Mesenchymal stem cell (in vitro differentiated cells and primary cell): ENCODE measurements at regions not wholly inside any gene's neighbourhood (a gene's known extent, or its start where the extent isn't known, plus 50 kb on each side); places are given as distances from the start of the nearest gene placed in this dataset.

ENCODE experiments used
- DNase-seq: peaks from one replicate; pipeline ENCODE4 v3.0.0-alpha.2; 2013
- H2AFZ ChIP-seq: one replicate; pipeline ENCODE4 v1.6.1; 2013; ENCODE audit warnings: low read depth, mild to moderate bottlenecking, control low read depth, inconsistent platforms, low read length, moderate library complexity
- H2AK5ac ChIP-seq: 2 replicates; pipeline ENCODE4 v1.6.1; 2013; ENCODE audit warnings: low read length, moderate library complexity, mild to moderate bottlenecking, inconsistent platforms; ENCODE audit not compliant: severe bottlenecking
- H2BK120ac ChIP-seq: one replicate; pipeline ENCODE4 v1.6.1; 2013; ENCODE audit warnings: low read depth, mild to moderate bottlenecking, inconsistent platforms, low read length, moderate library complexity
- H2BK12ac ChIP-seq, 2 experiments: one replicate each; pipeline ENCODE4 v1.6.1; 2013; ENCODE audit warnings: inconsistent platforms in 2 of 2, low read length in 2 of 2, mild to moderate bottlenecking in 2 of 2, moderate library complexity in 2 of 2, control low read depth in 1 of 2
- H2BK15ac ChIP-seq: one replicate; pipeline ENCODE4 v1.6.1; 2013; ENCODE audit warnings: mild to moderate bottlenecking, low read depth, inconsistent platforms; ENCODE audit not compliant: poor library complexity, severe bottlenecking
- H2BK5ac ChIP-seq: 2 replicates; pipeline ENCODE4 v1.6.1; 2013; ENCODE audit warnings: low read depth, mild to moderate bottlenecking, low read length, control low read depth, inconsistent platforms; ENCODE audit not compliant: poor library complexity, severe bottlenecking
- H3K14ac ChIP-seq, 2 experiments: one replicate each; pipeline ENCODE4 v1.6.1; 2013; ENCODE audit warnings: inconsistent platforms in 2 of 2, low read length in 2 of 2, control low read depth in 1 of 2, mild to moderate bottlenecking in 1 of 2, moderate library complexity in 1 of 2
- H3K18ac ChIP-seq, 2 experiments: one replicate each; pipeline ENCODE4 v1.6.1; 2013; ENCODE audit warnings: inconsistent platforms in 2 of 2, low read length in 2 of 2, control low read depth in 1 of 2, low read depth in 1 of 2, mild to moderate bottlenecking in 1 of 2
- H3K23ac ChIP-seq, 2 experiments: one replicate each; pipeline ENCODE4 v1.6.1; 2013; ENCODE audit warnings: inconsistent platforms in 2 of 2, low read length in 2 of 2, mild to moderate bottlenecking in 2 of 2, moderate library complexity in 2 of 2, control low read depth in 1 of 2
- H3K27ac ChIP-seq: 2 replicates; pipeline ENCODE4 v1.5.1; 2013; ENCODE audit warnings: mild to moderate bottlenecking, moderate library complexity, low read length, control low read depth, inconsistent platforms; ENCODE audit not compliant: poor library complexity, severe bottlenecking
- H3K27me3 ChIP-seq, 2 experiments: 2 replicates each; pipeline versions ENCODE4 v1.6.1 to v1.7.0; 2013; ENCODE audit warnings: low read length in 2 of 2, mild to moderate bottlenecking in 2 of 2, moderate library complexity in 2 of 2, control low read depth in 1 of 2, inconsistent platforms in 1 of 2; ENCODE audit not compliant: control insufficient read depth in 1 of 2, insufficient read depth in 1 of 2
- H3K36me3 ChIP-seq, 2 experiments: 2 replicates each; pipeline versions ENCODE4 v1.6.1 to v1.7.0; 2013; ENCODE audit warnings: low read length in 2 of 2, control low read depth in 1 of 2, inconsistent platforms in 1 of 2, low read depth in 1 of 2, mild to moderate bottlenecking in 1 of 2; ENCODE audit not compliant: insufficient read depth in 2 of 2, control insufficient read depth in 1 of 2
- H3K4ac ChIP-seq, 2 experiments: one replicate each; pipeline ENCODE4 v1.6.1; 2013; ENCODE audit warnings: inconsistent platforms in 2 of 2, low read length in 2 of 2, mild to moderate bottlenecking in 2 of 2, moderate library complexity in 2 of 2, control low read depth in 1 of 2, low read depth in 1 of 2
- H3K4me1 ChIP-seq: 2 replicates; pipeline ENCODE4 v1.6.1; 2013; ENCODE audit warnings: low read depth, low read length, control low read depth; ENCODE audit not compliant: control insufficient read depth, insufficient read depth
- H3K4me2 ChIP-seq: 2 replicates; pipeline ENCODE4 v1.6.1; 2013; ENCODE audit warnings: low read length, mild to moderate bottlenecking, inconsistent platforms; ENCODE audit not compliant: poor library complexity, severe bottlenecking
- H3K4me3 ChIP-seq, 2 experiments: 2 replicates each; pipeline versions ENCODE4 v1.5.1 to v1.7.0; 2013; ENCODE audit warnings: low read length in 2 of 2, mild to moderate bottlenecking in 2 of 2, control low read depth in 1 of 2, low read depth in 1 of 2; ENCODE audit not compliant: insufficient read depth in 1 of 2
- H3K79me1 ChIP-seq: replicated peaks from 2 replicates; pipeline ENCODE4 v1.6.1; 2013; ENCODE audit warnings: mild to moderate bottlenecking, control low read depth, low read length, inconsistent platforms; ENCODE audit not compliant: poor library complexity, severe bottlenecking
- H3K9ac ChIP-seq: 2 replicates; pipeline ENCODE4 v1.7.0; 2013; ENCODE audit warnings: mild to moderate bottlenecking, low read length, moderate library complexity
- H3K9me3 ChIP-seq: 2 replicates; pipeline ENCODE4 v1.7.0; 2013; ENCODE audit warnings: mild to moderate bottlenecking, low read length; ENCODE audit not compliant: control insufficient read depth
- H4K8ac ChIP-seq: one replicate; pipeline ENCODE4 v1.6.1; 2013; ENCODE audit warnings: inconsistent platforms, mild to moderate bottlenecking, low read length, moderate library complexity
- H4K91ac ChIP-seq: one replicate; pipeline ENCODE4 v1.6.1; 2013; ENCODE audit warnings: mild to moderate bottlenecking, low read length, inconsistent platforms
- WGBS: methylation state at CpG from one replicate; pipeline ENCODE4 v1.1.7; 2013; ENCODE audit warnings: mixed read lengths; 5-methylcytosine and 5-hydroxymethylcytosine counted together

DNA sequence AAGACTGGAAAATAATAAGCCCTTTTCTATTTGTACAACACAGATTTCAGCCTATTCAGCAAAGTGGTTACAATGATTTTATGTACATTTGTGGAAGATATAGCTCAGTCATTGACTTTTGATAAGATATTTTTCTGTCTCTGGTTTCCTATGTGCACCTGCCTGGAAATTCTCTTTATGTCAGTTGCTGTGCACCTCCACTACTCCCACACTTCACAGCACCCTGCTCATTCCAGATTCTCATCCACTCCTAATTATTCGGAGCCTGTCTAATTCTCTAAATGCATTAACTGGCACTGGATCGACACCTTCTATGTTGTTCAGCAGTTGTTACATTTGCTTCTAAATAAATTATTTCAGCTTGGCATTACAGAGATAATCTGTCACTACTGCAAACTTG, 275.1 kb upstream of the RND3 start:
- no peaks in the 10 kb centered on the region for H3K9me3 ChIP-seq
- H2AFZ ChIP-seq = no peak overlapping the region
- no peak overlapping the region for H3K4ac ChIP-seq
- H2BK120ac ChIP-seq = no peak overlapping the region
- WGBS = 0% methylated on average over 1 of the region's 2 CpGs
- H2BK15ac ChIP-seq = no peak overlapping the region
- H3K23ac ChIP-seq = no peak overlapping the region
- H3K4me3 ChIP-seq = no peak overlapping the region
- no peak overlapping the region for H2BK5ac ChIP-seq
- no peak overlapping the region for H4K8ac ChIP-seq
- H3K9ac ChIP-seq = no peak overlapping the region
- H2BK12ac ChIP-seq = no peak overlapping the region
- no peak overlapping the region for H4K91ac ChIP-seq
- H3K4me1 ChIP-seq = no peaks in the 10 kb centered on the region
- H3K36me3 ChIP-seq = no peaks in the 10 kb centered on the region
- no peaks in the 10 kb centered on the region for H3K27me3 ChIP-seq
- H3K4me2 ChIP-seq = no peak overlapping the region
- H3K14ac ChIP-seq = no peak overlapping the region
- no peaks in the 10 kb centered on the region for H3K79me1 ChIP-seq
- DNase-seq = no peak
- H3K18ac ChIP-seq = no peak overlapping the region
- H2AK5ac ChIP-seq = no peak overlapping the region
- no peak overlapping the region for H3K27ac ChIP-seq

DNA sequence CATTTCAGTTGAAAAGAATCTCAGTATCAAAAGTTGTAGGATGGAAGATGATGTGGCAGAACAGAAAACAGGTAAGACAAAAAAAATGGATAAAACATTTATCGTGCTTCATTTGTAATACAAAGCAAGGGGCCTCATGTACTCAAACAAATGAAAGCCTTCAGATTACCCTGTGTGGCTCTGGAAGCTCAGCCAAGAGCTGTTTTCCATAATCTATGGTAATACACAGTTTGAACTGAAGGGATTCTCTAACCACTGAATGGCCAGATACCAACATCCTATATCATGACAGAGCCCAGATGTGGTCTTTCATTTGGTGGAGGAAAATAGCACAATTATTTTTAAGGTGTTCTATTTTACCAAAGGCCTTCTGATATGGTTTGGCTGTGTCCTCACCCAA, 272.1 kb upstream of the RND3 start:
- no peak overlapping the region for H2BK120ac ChIP-seq
- WGBS = no CpG with 5 or more reads among the region's 1 CpG

DNA sequence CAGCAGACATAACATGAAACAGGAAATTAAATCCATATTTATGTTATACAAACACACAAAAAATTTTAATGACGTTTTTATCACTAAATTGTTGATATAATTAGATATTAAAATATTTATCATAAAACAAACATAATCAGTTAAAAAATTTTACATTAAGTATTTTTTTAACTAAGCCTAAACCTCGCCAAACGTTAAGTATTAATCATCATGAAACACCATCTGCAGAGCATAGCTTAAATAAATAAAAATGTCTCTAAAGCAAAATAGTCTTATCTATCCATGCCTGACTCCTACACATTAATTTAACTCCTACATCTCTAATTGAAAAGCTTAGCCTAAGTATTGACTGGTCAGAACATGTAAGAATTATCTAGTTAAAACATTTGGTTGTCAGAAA, 271.6 kb upstream of the RND3 start:
- no peak overlapping the region for H2BK12ac ChIP-seq
- no peak overlapping the region for H4K91ac ChIP-seq
- H3K9me3 ChIP-seq = no peaks in the 10 kb centered on the region
- H3K4me1 ChIP-seq = no peaks in the 10 kb centered on the region
- no peak overlapping the region for H4K8ac ChIP-seq
- H3K4ac ChIP-seq = no peak overlapping the region
- H2AFZ ChIP-seq = no peak overlapping the region
- H3K36me3 ChIP-seq = no peaks in the 10 kb centered on the region
- no peaks in the 10 kb centered on the region for H3K27me3 ChIP-seq
- H2BK120ac ChIP-seq = no peak overlapping the region
- no peak overlapping the region for H2AK5ac ChIP-seq
- H3K27ac ChIP-seq = no peak overlapping the region
- DNase-seq = no peak
- H2BK15ac ChIP-seq = no peak overlapping the region
- no peak overlapping the region for H3K18ac ChIP-seq
- H3K14ac ChIP-seq = no peak overlapping the region
- 100% methylated on average over 2 of the region's 3 CpGs for WGBS
- no peak overlapping the region for H3K23ac ChIP-seq
- H3K9ac ChIP-seq = no peak overlapping the region
- H3K4me2 ChIP-seq = no peak overlapping the region
- no peak overlapping the region for H3K4me3 ChIP-seq
- H2BK5ac ChIP-seq = no peak overlapping the region
- no peaks in the 10 kb centered on the region for H3K79me1 ChIP-seq

More for the DNA sequence above, 272.1 kb upstream of the RND3 start:
- H3K23ac ChIP-seq = no peak overlapping the region
- DNase-seq = no peak
- no peaks in the 10 kb centered on the region for H3K27me3 ChIP-seq
- no peaks in the 10 kb centered on the region for H3K36me3 ChIP-seq
- no peak overlapping the region for H2AFZ ChIP-seq
- no peak overlapping the region for H3K27ac ChIP-seq
- H4K91ac ChIP-seq = no peak overlapping the region
- H4K8ac ChIP-seq = no peak overlapping the region
- no peak overlapping the region for H2AK5ac ChIP-seq
- no peak overlapping the region for H3K4ac ChIP-seq
- H2BK12ac ChIP-seq = no peak overlapping the region
- no peak overlapping the region for H2BK15ac ChIP-seq
- H3K9ac ChIP-seq = no peak overlapping the region
- H3K18ac ChIP-seq = no peak overlapping the region
- H3K14ac ChIP-seq = no peak overlapping the region
- no peaks in the 10 kb centered on the region for H3K4me1 ChIP-seq
- H3K79me1 ChIP-seq = no peaks in the 10 kb centered on the region
- no peak overlapping the region for H3K4me2 ChIP-seq
- no peak overlapping the region for H3K4me3 ChIP-seq
- no peaks in the 10 kb centered on the region for H3K9me3 ChIP-seq
- H2BK5ac ChIP-seq = no peak overlapping the region

DNA sequence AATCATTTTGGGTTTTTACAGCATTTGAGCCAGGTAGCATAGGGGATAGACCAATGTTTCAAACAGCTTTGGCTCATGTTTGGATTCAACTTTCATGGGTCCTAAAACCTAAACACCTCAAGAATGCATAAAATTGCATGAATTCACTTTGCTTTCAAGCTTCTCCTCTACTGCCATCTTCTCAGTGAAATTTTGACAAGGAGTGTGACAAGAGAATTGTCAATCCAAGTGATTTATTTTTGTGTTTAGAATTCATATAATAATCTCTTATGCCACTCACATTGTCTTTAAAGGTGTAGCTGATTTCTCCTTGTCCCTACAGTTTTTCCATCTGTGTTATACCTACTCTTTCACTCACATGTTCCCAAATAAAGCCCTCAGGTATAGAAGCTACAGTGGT, 264.8 kb upstream of the RND3 start:
- no peaks in the 10 kb centered on the region for H3K4me1 ChIP-seq
- no peak overlapping the region for H4K8ac ChIP-seq

More for the DNA sequence above, 264.8 kb upstream of the RND3 start:
- no peak for DNase-seq
- H2BK12ac ChIP-seq = no peak overlapping the region
- no peaks in the 10 kb centered on the region for H3K79me1 ChIP-seq
- H3K27me3 ChIP-seq = no peaks in the 10 kb centered on the region
- H3K4ac ChIP-seq = no peak overlapping the region
- H3K9me3 ChIP-seq = no peaks in the 10 kb centered on the region
- H3K18ac ChIP-seq = no peak overlapping the region
- no peak overlapping the region for H2BK120ac ChIP-seq
- H3K4me3 ChIP-seq = no peak overlapping the region
- H3K4me2 ChIP-seq = no peak overlapping the region
- H3K14ac ChIP-seq = no peak overlapping the region
- no peaks in the 10 kb centered on the region for H3K36me3 ChIP-seq
- H3K23ac ChIP-seq = no peak overlapping the region
- no peak overlapping the region for H3K9ac ChIP-seq
- no peak overlapping the region for H2AK5ac ChIP-seq
- no peak overlapping the region for H2BK15ac ChIP-seq
- no peak overlapping the region for H2BK5ac ChIP-seq
- no peak overlapping the region for H2AFZ ChIP-seq
- H3K27ac ChIP-seq = no peak overlapping the region
- no peak overlapping the region for H4K91ac ChIP-seq
